Gastrocnemius medialis (tissue), 4 donors: ENCODE measurements at regions not wholly inside any gene's neighbourhood (a gene's known extent, or its start where the extent isn't known, plus 50 kb on each side); places are given as distances from the start of the nearest gene placed in this dataset.

ENCODE experiments used
- POLR2A ChIP-seq, 2 donors: fragments of 450-650 bp; IDR thresholded peaks; one replicate each; pipeline ENCODE4 v1.6.1; 2017; ENCODE audit warnings: antibody characterized with exemption in 2 of 2, mild to moderate bottlenecking in 2 of 2, moderate library complexity in 2 of 2
- TF ChIP-seq, protein P1 (sequence below), 5 experiments: fragments of 450-650 bp in 3 of 5; fragments of 200-600 bp in 2 of 5; sonication (generic) in 2 of 5; IDR thresholded peaks in 4 of 5; conservative IDR thresholded peaks in 1 of 5; 1 replicate in 4 of 5; 2 replicates in 1 of 5; pipeline ENCODE4 v1.5.1; 2016 to 2019; ENCODE audit warnings: antibody characterized with exemption in 5 of 5, mild to moderate bottlenecking in 3 of 5, moderate library complexity in 3 of 5

DNA sequence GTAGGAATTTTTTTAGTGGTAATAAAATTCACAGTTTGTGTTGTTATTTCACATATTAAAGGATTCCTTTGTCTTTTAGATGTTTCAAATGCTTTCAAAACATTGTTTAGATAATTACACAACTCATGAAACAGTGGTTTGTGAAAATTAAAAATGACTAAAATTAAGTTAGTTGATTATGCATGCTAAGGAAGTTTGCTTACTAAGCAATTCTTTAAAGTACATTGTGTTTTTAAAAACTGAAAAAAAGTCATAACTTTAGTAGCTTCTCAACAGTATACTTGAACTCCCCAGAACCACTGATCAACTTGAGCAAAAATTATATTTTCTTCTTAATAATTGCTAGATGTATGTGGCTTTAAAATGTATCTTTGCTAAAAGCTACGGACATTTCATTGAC, 298.4 kb upstream of the MC4R start:
- TF ChIP-seq, protein P1, sequence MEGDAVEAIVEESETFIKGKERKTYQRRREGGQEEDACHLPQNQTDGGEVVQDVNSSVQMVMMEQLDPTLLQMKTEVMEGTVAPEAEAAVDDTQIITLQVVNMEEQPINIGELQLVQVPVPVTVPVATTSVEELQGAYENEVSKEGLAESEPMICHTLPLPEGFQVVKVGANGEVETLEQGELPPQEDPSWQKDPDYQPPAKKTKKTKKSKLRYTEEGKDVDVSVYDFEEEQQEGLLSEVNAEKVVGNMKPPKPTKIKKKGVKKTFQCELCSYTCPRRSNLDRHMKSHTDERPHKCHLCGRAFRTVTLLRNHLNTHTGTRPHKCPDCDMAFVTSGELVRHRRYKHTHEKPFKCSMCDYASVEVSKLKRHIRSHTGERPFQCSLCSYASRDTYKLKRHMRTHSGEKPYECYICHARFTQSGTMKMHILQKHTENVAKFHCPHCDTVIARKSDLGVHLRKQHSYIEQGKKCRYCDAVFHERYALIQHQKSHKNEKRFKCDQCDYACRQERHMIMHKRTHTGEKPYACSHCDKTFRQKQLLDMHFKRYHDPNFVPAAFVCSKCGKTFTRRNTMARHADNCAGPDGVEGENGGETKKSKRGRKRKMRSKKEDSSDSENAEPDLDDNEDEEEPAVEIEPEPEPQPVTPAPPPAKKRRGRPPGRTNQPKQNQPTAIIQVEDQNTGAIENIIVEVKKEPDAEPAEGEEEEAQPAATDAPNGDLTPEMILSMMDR (IDR thresholded peaks at IDR 0.05 in 4 of 5, conservative IDR thresholded peaks at IDR 0.05 in 1 of 5): no peak
- no peak for TF ChIP-seq POLR2A (IDR thresholded peaks at IDR 0.05)
